Stomach (tissue), 8 donors: ENCODE measurements at regions not wholly inside any gene's neighbourhood (a gene's known extent, or its start where the extent isn't known, plus 50 kb on each side); places are given as distances from the start of the nearest gene placed in this dataset.

ENCODE experiments used
- DNase-seq, 2 donors: peaks; one replicate each; pipeline versions ENCODE4 v3.0.0 to v3.0.0-alpha.2; 2013 to 2019
- H3K27ac ChIP-seq, 5 donors: fragments of 200-600 bp in 4 of 5; sonication (generic) in 4 of 5; one replicate each; pipeline ENCODE4 v1.5.1; 2013 to 2019; ENCODE audit warnings: mild to moderate bottlenecking in 1 of 5, moderate library complexity in 1 of 5
- H3K27me3 ChIP-seq, 3 donors: fragments of 200-600 bp; sonication (generic); one replicate each; pipeline ENCODE4 v1.5.1; 2017 to 2019; ENCODE audit warnings: mixed run types in 1 of 3
- H3K36me3 ChIP-seq, 4 donors: fragments of 200-600 bp; sonication (generic); 1 replicate in 3 of 4; 2 replicates in 1 of 4; pipeline ENCODE4 v1.5.1; 2016 to 2019
- H3K4me1 ChIP-seq, 4 donors: fragments of 200-600 bp; sonication (generic); one replicate each; pipeline ENCODE4 v1.5.1; 2016 to 2019
- H3K4me3 ChIP-seq, 4 donors: fragments of 200-600 bp; sonication (generic) in 3 of 4; one replicate each; pipeline ENCODE4 v1.5.1; 2016 to 2019; ENCODE audit warnings: mild to moderate bottlenecking in 1 of 4
- H3K9me3 ChIP-seq, 4 donors: fragments of 200-600 bp; sonication (generic); one replicate each; pipeline ENCODE4 v1.5.1; 2016 to 2019
- CTCF ChIP-seq, 7 experiments: fragments of 450-650 bp in 4 of 7; fragments of 200-600 bp in 3 of 7; sonication (generic) in 3 of 7; IDR thresholded peaks; one replicate each; pipeline ENCODE4 v1.5.1; 2016 to 2019; ENCODE audit warnings: antibody characterized with exemption in 7 of 7, control low read depth in 2 of 7, mild to moderate bottlenecking in 1 of 7
- EP300 ChIP-seq: sonication (generic); formaldehyde crosslinking; IDR thresholded peaks from one replicate; pipeline ENCODE4 v1.6.1; 2017; ENCODE audit warnings: antibody characterized with exemption
- POLR2A ChIP-seq, 4 donors: fragments of 450-650 bp; IDR thresholded peaks; one replicate each; pipeline ENCODE4 v1.6.1; 2016; ENCODE audit warnings: antibody characterized with exemption in 4 of 4, control low read depth in 2 of 4, mild to moderate bottlenecking in 1 of 4, moderate library complexity in 1 of 4
- POLR2AphosphoS5 ChIP-seq, 3 donors: sonication (generic); formaldehyde crosslinking; IDR thresholded peaks; one replicate each; pipeline ENCODE4 v1.6.1; 2016; ENCODE audit warnings: antibody characterized with exemption in 3 of 3
- WGBS, 5 donors: extraction: QIAGEN DNeasy Blood & Tissue Kit in 3 of 5; methylation state at CpG; one replicate each; pipeline versions ENCODE4 v1.1.5 to v1.1.7; 2013 to 2018; 5-methylcytosine and 5-hydroxymethylcytosine counted together
- intact Hi-C: fragments of 100-400 bp; cut with DNase I; formaldehyde crosslinking; loops from one replicate; pipeline ENCODE4 v1.15.1; 2023; ENCODE audit warnings: low total_unique reads
- donor health status: healthy with polysubstance abuse.
- donor health status: Bipolar disorder and iron deficiency.
- donor health status: healthy.

GRCh38 chr4:153146961-153147360, 57.3 kb upstream of the TRIM2 start:
- Histone ChIP-seq H3K27ac (no peak overlapping the region), H3K4me3 (no peak overlapping the region), H3K9me3 (no peaks in the 10 kb centered on the region), H3K27me3 (no peaks in the 10 kb centered on the region), H3K36me3 (no peaks in the 10 kb centered on the region), H3K4me1 (peaks cover 9 to 26% (median 21%) of the 10 kb centered on the region in 4 donors)
- intact Hi-C loops = no loop called here
- 84 to 93% (median 88%) methylated on average over 4 of the region's 4 CpGs for WGBS, 5 donors
- TF ChIP-seq CTCF (IDR thresholded peaks at IDR 0.05) = no peak
- no peak for TF ChIP-seq EP300
- no peak for TF ChIP-seq POLR2A (IDR thresholded peaks at IDR 0.05)
- TF ChIP-seq POLR2AphosphoS5 (IDR thresholded peaks at IDR 0.05) = no peak
- DNase-seq = no peak

GRCh38 chr4:153148791-153149190, 55.5 kb upstream of the TRIM2 start:
- TF ChIP-seq EP300 (no peak), POLR2AphosphoS5 (IDR thresholded peaks at IDR 0.05) (no peak)
- no peaks in the 10 kb centered on the region for H3K9me3 ChIP-seq
- H3K27ac ChIP-seq = no peak overlapping the region
- no peaks in the 10 kb centered on the region for H3K36me3 ChIP-seq
- peaks cover 0 to 15% (median 0%) of the 10 kb centered on the region in 3 donors for H3K27me3 ChIP-seq
- WGBS, 5 donors = 39 to 53% (median 44%) methylated on average over 3 of the region's 3 CpGs
- peaks cover 15 to 33% (median 28%) of the 10 kb centered on the region in 4 donors for H3K4me1 ChIP-seq
- intact Hi-C loops = no loop called here
- H3K4me3 ChIP-seq = no peak overlapping the region
- no peak for DNase-seq

- TF ChIP-seq EP300 = no peak
- TF ChIP-seq CTCF (IDR thresholded peaks at IDR 0.05) = no peak
- TF ChIP-seq POLR2AphosphoS5 (IDR thresholded peaks at IDR 0.05) = no peak
- TF ChIP-seq POLR2A (IDR thresholded peaks at IDR 0.05) = no peak
- H3K27ac ChIP-seq = peak overlapping the region in 1 of 5 donors; percentile 63
- peaks cover 16 to 33% (median 30%) of the 10 kb centered on the region in 4 donors for H3K4me1 ChIP-seq
- H3K27me3 ChIP-seq = peaks cover 0 to 27% (median 3%) of the 10 kb centered on the region in 3 donors
- no peaks in the 10 kb centered on the region for H3K9me3 ChIP-seq
- H3K36me3 ChIP-seq = no peaks in the 10 kb centered on the region
- DNase-seq = peak; percentile 79 to 95
- intact Hi-C loops = no loop called here
- 15 to 26% (median 17%) methylated on average over 31 of the region's 31 CpGs for WGBS, 5 donors
- peak overlapping the region; percentile 51 to 73 (median 64) for H3K4me3 ChIP-seq
Observed at GRCh38 chr4:153151535-153152455, 52.4 kb upstream of the TRIM2 start.

GRCh38 chr4:153152501-153153338, 51.5 kb upstream of the TRIM2 start:
- H3K27ac ChIP-seq = peak overlapping the region; percentile 17 to 69 (median 53)
- 0 to 2% (median 2%) methylated on average over 43 to 44 of the region's 44 CpGs for WGBS, 5 donors
- H3K4me3 ChIP-seq = peak overlapping the region; percentile 51 to 73 (median 64)
- intact Hi-C loops = no loop called here
- DNase-seq = peak; percentile 50 to 81
- H3K27me3 ChIP-seq = peaks cover 0 to 28% (median 3%) of the 10 kb centered on the region in 3 donors
- peaks cover 16 to 33% (median 30%) of the 10 kb centered on the region in 4 donors for H3K4me1 ChIP-seq
- H3K9me3 ChIP-seq = no peaks in the 10 kb centered on the region
- TF ChIP-seq POLR2A (IDR thresholded peaks at IDR 0.05) = no peak
- no peak for TF ChIP-seq CTCF (IDR thresholded peaks at IDR 0.05)
- TF ChIP-seq POLR2AphosphoS5 (IDR thresholded peaks at IDR 0.05) = no peak
- no peak for TF ChIP-seq EP300
- H3K36me3 ChIP-seq = no peaks in the 10 kb centered on the region
